VCaP (cell line): ENCODE measurements at regions not wholly inside any gene's neighbourhood (a gene's known extent, or its start where the extent isn't known, plus 50 kb on each side); places are given as distances from the start of the nearest gene placed in this dataset.

Experiments
- H3K27ac ChIP-seq: fragments of 450-650 bp; 2 replicates; pipeline ENCODE4 v1.5.1; 2017
- CTCF ChIP-seq: fragments of 450-650 bp; conservative IDR thresholded peaks from 2 replicates; pipeline ENCODE4 v1.5.1; 2017; ENCODE audit warnings: mild to moderate bottlenecking, moderate library complexity

- no peak for TF ChIP-seq CTCF
- no peak overlapping the region for H3K27ac ChIP-seq
Measured at GRCh38 chr6:51015394-51015793, 196.7 kb downstream of the TFAP2B start.

GRCh38 chr6:51016489-51016888, 197.8 kb downstream of the TFAP2B start:
- TF ChIP-seq CTCF: no peak
- no peak overlapping the region for H3K27ac ChIP-seq

- no peak overlapping the region for H3K27ac ChIP-seq
- no peak for TF ChIP-seq CTCF
Measured at GRCh38 chr6:51019806-51020205, 201.1 kb downstream of the TFAP2B start.

GRCh38 chr6:51021171-51021570, 202.5 kb downstream of the TFAP2B start:
- H3K27ac ChIP-seq: no peak overlapping the region
- no peak for TF ChIP-seq CTCF

GRCh38 chr6:51024126-51024525, 205.5 kb downstream of the TFAP2B start:
- no peak for TF ChIP-seq CTCF
- H3K27ac ChIP-seq: no peak overlapping the region

- TF ChIP-seq CTCF: no peak
- H3K27ac ChIP-seq: no peak overlapping the region
Measured at GRCh38 chr6:51025082-51025777, 206.6 kb downstream of the TFAP2B start.

GRCh38 chr6:51027283-51028065, 208.8 kb downstream of the TFAP2B start:
- TF ChIP-seq CTCF: no peak

More at GRCh38 chr6:51027283-51028065, 208.8 kb downstream of the TFAP2B start:
- no peak overlapping the region for H3K27ac ChIP-seq
